IMR-90 (cell line): ENCODE measurements at regions not wholly inside any gene's neighbourhood (a gene's known extent, or its start where the extent isn't known, plus 50 kb on each side); places are given as distances from the start of the nearest gene placed in this dataset.
A peak's percentile ranks its signal among the peaks of the same experiment; 100 is the strongest.

Experiments
- ATAC-seq: fragments of 200-7000 bp; cut with Tn5 transposase; 2 replicates; pipeline ENCODE4 v1.9.1; 2020; ENCODE audit warnings: low read depth, mild to moderate bottlenecking, moderate library complexity
- BruUV-seq: library from RNA; stranded (reverse); fragments of 400-500 nt; replicated peaks from 2 replicates; lab custom pipeline; 2021; lab: Mats Ljungman, UMichigan
- CTCF ChIA-PET: fragments of 300-600 bp; formaldehyde crosslinking; extraction: SDS; loops from one replicate; lab custom pipeline; 2021; ENCODE audit warnings: antibody characterized with exemption; lab: Yijun Ruan, JAX
- POLR2A ChIA-PET: fragments of 300-600 bp; sonication (Branson Sonifier 250); formaldehyde crosslinking; loops from one replicate; lab custom pipeline; 2022; ENCODE audit warnings: antibody characterized with exemption; ENCODE audit not compliant: unreplicated experiment; lab: Charles Lee
- DNase-seq: peaks from one replicate; pipeline ENCODE4 v3.0.0; 2013
- H2AFZ ChIP-seq: replicated peaks from 2 replicates; pipeline ENCODE3; 2013; ENCODE audit warnings: low read length, mild to moderate bottlenecking; ENCODE audit not compliant: poor library complexity
- H2AK5ac ChIP-seq: 2 replicates; pipeline ENCODE4 v1.6.1; 2013; ENCODE audit warnings: low read depth, low read length, inconsistent platforms
- H2AK9ac ChIP-seq: replicated peaks from 2 replicates; pipeline ENCODE3; 2013; ENCODE audit warnings: mild to moderate bottlenecking, low read depth, low read length, moderate library complexity; ENCODE audit not compliant: poor library complexity
- H2BK120ac ChIP-seq: 2 replicates; pipeline ENCODE4 v1.6.1; 2013; ENCODE audit warnings: low read depth, low read length, inconsistent platforms
- H2BK15ac ChIP-seq: 3 replicates; pipeline ENCODE4 v1.6.1; 2013; ENCODE audit warnings: low read depth, low read length, inconsistent platforms
- H2BK20ac ChIP-seq: 2 replicates; pipeline ENCODE4 v1.6.1; 2013; ENCODE audit warnings: low read depth, mild to moderate bottlenecking, inconsistent platforms, low read length, moderate library complexity
- H2BK5ac ChIP-seq: 2 replicates; pipeline ENCODE4 v1.6.1; 2013; ENCODE audit warnings: mild to moderate bottlenecking, low read depth, low read length, inconsistent platforms; ENCODE audit not compliant: poor library complexity, severe bottlenecking
- H3K14ac ChIP-seq: replicated peaks from 2 replicates; pipeline ENCODE4 v1.6.1; 2013; ENCODE audit warnings: low read depth, low read length, inconsistent platforms
- H3K18ac ChIP-seq: 2 replicates; pipeline ENCODE4 v1.6.1; 2013; ENCODE audit warnings: low read depth, low read length, control low read depth
- H3K23ac ChIP-seq: 2 replicates; pipeline ENCODE4 v1.6.1; 2013; ENCODE audit warnings: low read depth, low read length, inconsistent platforms
- H3K27ac ChIP-seq: 2 replicates; pipeline ENCODE4 v1.5.1; 2013; ENCODE audit warnings: mild to moderate bottlenecking, control low read depth, low read length; ENCODE audit not compliant: insufficient read depth
- H3K27me3 ChIP-seq: 2 replicates; pipeline ENCODE4 v1.6.1; 2013; ENCODE audit warnings: low read length; ENCODE audit not compliant: control insufficient read depth, insufficient read depth
- H3K36me3 ChIP-seq: 2 replicates; pipeline ENCODE4 v1.6.1; 2013; ENCODE audit warnings: low read length, mixed read lengths; ENCODE audit not compliant: control insufficient read depth, insufficient read depth
- H3K4ac ChIP-seq: 2 replicates; pipeline ENCODE4 v1.6.1; 2013; ENCODE audit warnings: low read depth, low read length, inconsistent platforms
- H3K4me1 ChIP-seq: 2 replicates; pipeline ENCODE4 v1.6.1; 2013; ENCODE audit warnings: low read length, mixed read lengths; ENCODE audit not compliant: control insufficient read depth, insufficient read depth
- H3K4me2 ChIP-seq: 2 replicates; pipeline ENCODE4 v1.6.1; 2013; ENCODE audit warnings: low read depth, mild to moderate bottlenecking, control low read depth, low read length, moderate library complexity
- H3K4me3 ChIP-seq: 2 replicates; pipeline ENCODE4 v1.5.1; 2013; ENCODE audit warnings: low read depth, mild to moderate bottlenecking, control low read depth, low read length, moderate library complexity; ENCODE audit not compliant: insufficient read depth
- H3K56ac ChIP-seq: 2 replicates; pipeline ENCODE4 v1.6.1; 2013; ENCODE audit warnings: low read length, inconsistent platforms; ENCODE audit not compliant: insufficient read depth; ENCODE audit errors: extremely low read depth
- H3K79me1 ChIP-seq, 2 experiments: 2 replicates each; pipeline ENCODE4 v1.6.1; 2013; ENCODE audit warnings: low read length in 2 of 2, inconsistent platforms in 1 of 2, low read depth in 1 of 2
- H3K9ac ChIP-seq: 2 replicates; pipeline ENCODE4 v1.6.1; 2013; ENCODE audit warnings: low read depth, low read length, control low read depth
- H3K9me1 ChIP-seq: 2 replicates; pipeline ENCODE4 v1.6.1; 2013; ENCODE audit warnings: low read length, inconsistent platforms; ENCODE audit not compliant: insufficient read depth
- H3K9me3 ChIP-seq: 2 replicates; pipeline ENCODE4 v1.6.1; 2013; ENCODE audit warnings: low read length; ENCODE audit not compliant: control insufficient read depth, insufficient read depth
- H4K20me1 ChIP-seq: 2 replicates; pipeline ENCODE4 v1.6.1; 2013; ENCODE audit warnings: low read length, inconsistent platforms; ENCODE audit not compliant: insufficient read depth
- H4K5ac ChIP-seq: 2 replicates; pipeline ENCODE4 v1.6.1; 2013; ENCODE audit warnings: mild to moderate bottlenecking, low read depth, low read length, control low read depth
- H4K8ac ChIP-seq, 2 experiments: 2 replicates each; pipeline ENCODE4 v1.6.1; 2013; ENCODE audit warnings: low read depth in 2 of 2, low read length in 2 of 2, control low read depth in 1 of 2, inconsistent platforms in 1 of 2
- H4K91ac ChIP-seq: 2 replicates; pipeline ENCODE4 v1.6.1; 2013; ENCODE audit warnings: low read depth, low read length, inconsistent platforms; ENCODE audit not compliant: insufficient read depth
- FOS ChIP-seq: fragments of 150-350 bp; IDR thresholded peaks from 2 replicates; pipeline ENCODE4 v1.6.1; 2016; ENCODE audit warnings: low read depth, low read length
- MAFK ChIP-seq: IDR thresholded peaks from 2 replicates; pipeline ENCODE4 v1.6.1; 2012; ENCODE audit warnings: low read depth, low read length, improper control_type of control experiment
- WGBS, 2 experiments: methylation state at CpG; one replicate each; pipeline versions ENCODE4 v1.1.5 to v1.1.7; 2013; ENCODE audit warnings: missing lambda C conversion rate in 2 of 2; ENCODE audit not compliant: insufficient read length in 1 of 2; ENCODE audit errors: extremely low coverage in 2 of 2; 5-methylcytosine and 5-hydroxymethylcytosine counted together
- dilution Hi-C: fragments of 300-500 bp; cut with HindIII; formaldehyde crosslinking; loops from one replicate; pipeline ENCODE4 v1.14.3; 2018; ENCODE audit warnings: low sequenced_read_pairs; ENCODE audit not compliant: unreplicated experiment
- in situ Hi-C: fragments of 300-500 bp; cut with MboI; formaldehyde crosslinking; loops from 3 replicates; pipeline ENCODE4 v1.14.3; 2019; ENCODE audit warnings: low sequenced_read_pairs, inconsistent platforms, mixed read lengths
- intact Hi-C: fragments of 100-400 bp; cut with micrococcal nuclease; formaldehyde crosslinking; loops from 2 replicates; pipeline ENCODE4 v1.10.0; 2022

GRCh38 chr15:99473981-99474906, 91.5 kb upstream of the MEF2A start:
- peak overlapping the region; percentile 26; the same call in 1 of the 2 replicates for H4K5ac ChIP-seq
- H2BK120ac ChIP-seq = peak overlapping the region; percentile 87
- in situ Hi-C loops (no loop called here), dilution Hi-C loops (no loop called here), intact Hi-C loops (no loop called here)
- WGBS, 2 experiments = 74% methylated on average over 16 of the region's 24 CpGs; no CpG with 5 or more reads in 1 of the 2 experiments
- H3K4ac ChIP-seq = peak overlapping the region; percentile 57
- H2AFZ ChIP-seq = peak overlapping the region; percentile 19
- no peak overlapping the region for H2AK9ac ChIP-seq
- peak overlapping the region; percentile 98 for H2AK5ac ChIP-seq
- peaks cover 20% of the 10 kb centered on the region for H3K9me1 ChIP-seq
- BruUV-seq = no TSS peak
- peak overlapping the region; percentile 9; the same call in 1 of the 2 replicates for H2BK20ac ChIP-seq
- H3K14ac ChIP-seq = peak overlapping the region; percentile 15; the same call in 1 of the 2 replicates
- no peaks in the 10 kb centered on the region for H4K20me1 ChIP-seq
- H3K9ac ChIP-seq = no peak overlapping the region
- H3K27ac ChIP-seq = no peak overlapping the region
- peak overlapping the region; percentile 2 for H2BK5ac ChIP-seq
- H3K27me3 ChIP-seq = no peaks in the 10 kb centered on the region
- ChIA-PET POLR2A (no interaction called here), CTCF (no interaction called here)
- no peaks in the 10 kb centered on the region for H3K9me3 ChIP-seq
- H3K4me3 ChIP-seq = no peak overlapping the region
- no peak for TF ChIP-seq FOS
- TF ChIP-seq MAFK = peak; percentile 81
- H3K23ac ChIP-seq = no peak overlapping the region
- H3K18ac ChIP-seq = peak overlapping the region; percentile 11; the same call in 1 of the 2 replicates
- peak overlapping the region in 1 of 2 experiments; percentile 28; a peak in 1 of 4 replicates for H4K8ac ChIP-seq
- H3K36me3 ChIP-seq = no peaks in the 10 kb centered on the region
- H3K56ac ChIP-seq = no peak overlapping the region
- ATAC-seq (no peak), DNase-seq (no peak)
- H3K4me1 ChIP-seq = peaks cover 24% of the 10 kb centered on the region
- H3K4me2 ChIP-seq = no peak overlapping the region
- H2BK15ac ChIP-seq = no peak overlapping the region; the same call in 2 of the 3 replicates
- peaks cover 0 to 6% of the 10 kb centered on the region in 2 experiments; a peak in 1 of 4 replicates for H3K79me1 ChIP-seq
- no peak overlapping the region for H4K91ac ChIP-seq
